GM18909 (cell line): ENCODE measurements at regions not wholly inside any gene's neighbourhood (a gene's known extent, or its start where the extent isn't known, plus 50 kb on each side); places are given as distances from the start of the nearest gene placed in this dataset.
"Not testable (repeated sequence)": the region's sequence is repeated elsewhere in the genome, so short reads cannot be mapped to it uniquely, and the experiment has no call there.

Experiments used
- ATAC-seq: cut with Tn5 transposase; IDR thresholded peaks from one replicate; pipeline ENCODE4 v1.9.1; 2021; ENCODE audit warnings: mild to moderate bottlenecking; ENCODE audit not compliant: unreplicated experiment, poor library complexity

- ATAC-seq, result no peak
Measured at GRCh38 chr1:116185161-116185701, 74.0 kb downstream of the MAB21L3 start.

- ATAC-seq, result no peak
Measured at GRCh38 chr1:116189481-116189880, 78.3 kb downstream of the MAB21L3 start.

- ATAC-seq, result no peak
Measured at GRCh38 chr1:116191294-116191693, 80.1 kb downstream of the MAB21L3 start.

- ATAC-seq, result no peak
Measured at GRCh38 chr1:116193768-116194167, 82.6 kb downstream of the MAB21L3 start.

- ATAC-seq, result no peak
Measured at GRCh38 chr1:116194568-116194967, 83.4 kb downstream of the MAB21L3 start.

GRCh38 chr1:116195077-116195868 lies 84.1 kb downstream of the MAB21L3 start:
- ATAC-seq, result no peak

- ATAC-seq, result not testable (repeated sequence)
Measured at GRCh38 chr1:116200343-116200742, 89.1 kb downstream of the MAB21L3 start.

- no peak for ATAC-seq
Measured at GRCh38 chr1:116201911-116202310, 90.7 kb downstream of the MAB21L3 start.

GRCh38 chr1:116203181-116203723 lies 92.1 kb downstream of the MAB21L3 start:
- ATAC-seq, result no peak

GRCh38 chr1:116203920-116204319 lies 92.7 kb downstream of the MAB21L3 start:
- ATAC-seq, result no peak

GRCh38 chr1:116205941-116206679 lies 94.9 kb downstream of the MAB21L3 start:
- ATAC-seq, result no peak

- no peak for ATAC-seq
Measured at GRCh38 chr1:116207126-116207735, 96.0 kb downstream of the MAB21L3 start.

GRCh38 chr1:116208136-116208535 lies 96.9 kb downstream of the MAB21L3 start:
- ATAC-seq, result no peak

GRCh38 chr1:116211294-116211693 lies 100.1 kb downstream of the MAB21L3 start:
- ATAC-seq, result no peak

GRCh38 chr1:116218922-116219321 lies 107.7 kb downstream of the MAB21L3 start:
- no peak for ATAC-seq

- no peak for ATAC-seq
Measured at GRCh38 chr1:116219651-116220434, 108.6 kb downstream of the MAB21L3 start.

- no peak for ATAC-seq
Measured at GRCh38 chr1:116224111-116224510, 112.9 kb downstream of the MAB21L3 start.

- no peak for ATAC-seq
Measured at GRCh38 chr1:116224561-116224960, 113.4 kb downstream of the MAB21L3 start.

GRCh38 chr1:116226017-116226416 lies 114.8 kb downstream of the MAB21L3 start:
- ATAC-seq, result no peak

GRCh38 chr1:116228511-116228910 lies 117.3 kb downstream of the MAB21L3 start:
- no peak for ATAC-seq
